Activated naive CD8-positive, alpha-beta T cell treated with anti-CD3 and anti-CD28 coated beads, Interleukin-2, amount 10 ng/mL, durations not matched to agents 7 days and 5 days (primary cell): ENCODE measurements at regions not wholly inside any gene's neighbourhood (a gene's known extent, or its start where the extent isn't known, plus 50 kb on each side); places are given as distances from the start of the nearest gene placed in this dataset.

Source experiments
- ATAC-seq: fragments of 150-1000 bp; cut with Tn5 transposase; one replicate; pipeline ENCODE4 v1.10.0; 2021; ENCODE audit warnings: low read depth, moderate library complexity
- POLR2A ChIA-PET: fragments of 350-600 bp; sonication (Branson Sonifier 250); formaldehyde crosslinking; loops from one replicate; lab custom pipeline; 2021; ENCODE audit warnings: antibody characterized with exemption; lab: Charles Lee
- DNase-seq: peaks from one replicate; pipeline ENCODE4 v3.0.0; 2021
- H3K27ac Mint-ChIP-seq: one replicate; pipeline ENCODE4 v1.8.0; 2022; ENCODE audit warnings: mild to moderate bottlenecking, mixed read lengths
- H3K27me3 Mint-ChIP-seq: one replicate; pipeline ENCODE4 v1.8.0; 2022; ENCODE audit warnings: mild to moderate bottlenecking, moderate library complexity, mixed read lengths
- H3K36me3 Mint-ChIP-seq: one replicate; pipeline ENCODE4 v1.8.0; 2021; ENCODE audit warnings: mild to moderate bottlenecking, mixed read lengths
- H3K4me1 Mint-ChIP-seq: one replicate; pipeline ENCODE4 v1.8.0; 2021; ENCODE audit warnings: mixed read lengths
- H3K4me3 Mint-ChIP-seq: one replicate; pipeline ENCODE4 v1.8.0; 2022; ENCODE audit warnings: mild to moderate bottlenecking, moderate library complexity, mixed read lengths
- H3K9me3 Mint-ChIP-seq: one replicate; pipeline ENCODE4 v1.8.0; 2021; ENCODE audit warnings: mixed read lengths

DNA sequence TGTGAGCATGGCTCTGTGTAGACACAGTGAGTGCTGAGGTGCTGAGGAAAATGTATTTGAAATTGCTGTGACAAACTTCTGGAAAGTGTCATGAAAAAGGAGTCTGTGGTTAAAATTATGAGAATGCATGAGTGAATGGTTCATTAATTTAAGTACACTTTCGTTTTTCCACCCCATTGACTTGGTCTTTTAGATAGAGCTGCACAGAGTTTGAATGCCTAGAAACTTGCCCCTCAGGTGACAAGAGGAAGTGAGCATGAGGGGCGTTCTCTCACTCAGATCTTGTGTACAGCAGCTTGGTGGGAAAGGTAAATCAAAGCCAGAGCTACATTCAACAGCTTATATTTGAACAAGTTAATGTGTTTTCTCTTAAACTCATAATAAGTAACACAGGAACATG lies 296.8 kb downstream of the WDR72 start:
- no peaks in the 10 kb centered on the region for H3K4me1 Mint-ChIP-seq
- no peak overlapping the region for H3K4me3 Mint-ChIP-seq
- peaks cover 8% of the 10 kb centered on the region for H3K9me3 Mint-ChIP-seq
- H3K27ac Mint-ChIP-seq: no peak overlapping the region
- no peaks in the 10 kb centered on the region for H3K27me3 Mint-ChIP-seq
- H3K36me3 Mint-ChIP-seq: no peaks in the 10 kb centered on the region
- POLR2A ChIA-PET: no interaction called here
- no peak for DNase-seq
- no peak for ATAC-seq

DNA sequence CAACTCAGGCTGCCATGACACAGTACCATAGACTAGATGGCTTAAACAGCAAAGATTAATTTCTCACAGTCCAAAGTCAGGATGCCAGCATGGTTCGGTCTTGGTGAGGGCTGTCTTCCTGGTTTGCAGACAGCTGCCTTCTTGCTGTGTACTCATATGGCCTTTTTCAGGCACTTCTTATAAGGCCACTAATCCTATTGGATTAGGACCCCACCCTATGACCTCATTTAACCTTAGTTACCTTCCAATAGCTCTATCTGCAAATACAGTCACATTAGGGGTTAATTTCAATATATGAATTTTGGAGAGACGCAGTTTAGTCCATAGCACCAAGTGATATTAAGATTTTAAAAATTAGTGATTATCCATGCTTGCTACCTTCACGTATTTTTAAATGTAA lies 297.8 kb downstream of the WDR72 start:
- Mint-ChIP-seq H3K9me3 (peaks cover 8% of the 10 kb centered on the region), H3K27ac (no peak overlapping the region), H3K4me1 (no peaks in the 10 kb centered on the region), H3K27me3 (no peaks in the 10 kb centered on the region), H3K36me3 (no peaks in the 10 kb centered on the region), H3K4me3 (no peak overlapping the region)
- POLR2A ChIA-PET: no interaction called here
- DNase-seq: no peak
- no peak for ATAC-seq

DNA sequence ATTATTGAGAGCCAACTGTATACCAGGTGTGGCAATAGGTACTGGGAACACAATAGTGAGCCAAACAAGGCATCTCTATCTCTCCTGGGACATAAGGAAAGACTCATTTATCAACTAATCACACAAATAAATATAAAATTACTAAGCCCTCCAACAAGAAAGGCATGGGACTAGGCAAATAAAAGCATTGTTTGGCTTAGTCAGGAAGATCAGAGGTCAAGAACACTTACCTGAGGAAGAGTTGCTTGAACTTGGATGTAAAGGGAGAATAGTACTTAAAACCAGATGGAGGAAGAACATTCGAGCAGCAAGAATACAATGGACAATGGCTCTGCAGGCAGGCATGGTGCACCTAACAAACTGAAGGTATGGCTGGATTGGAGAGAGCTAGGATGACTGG lies 300.7 kb downstream of the WDR72 start:
- no peak overlapping the region for H3K27ac Mint-ChIP-seq
- ATAC-seq (no peak), DNase-seq (no peak)
- peaks cover 8% of the 10 kb centered on the region for H3K9me3 Mint-ChIP-seq
- POLR2A ChIA-PET: no interaction called here
- H3K4me3 Mint-ChIP-seq: no peak overlapping the region
- H3K4me1 Mint-ChIP-seq: no peaks in the 10 kb centered on the region
- H3K27me3 Mint-ChIP-seq: no peaks in the 10 kb centered on the region
- no peaks in the 10 kb centered on the region for H3K36me3 Mint-ChIP-seq

GRCh38 chr15:53457479-53457878 lies 302.0 kb downstream of the WDR72 start:
- no peak overlapping the region for H3K27ac Mint-ChIP-seq
- POLR2A ChIA-PET: no interaction called here
- H3K4me1 Mint-ChIP-seq: no peaks in the 10 kb centered on the region
- H3K4me3 Mint-ChIP-seq: no peak overlapping the region
- H3K27me3 Mint-ChIP-seq: no peaks in the 10 kb centered on the region
- DNase-seq (no peak), ATAC-seq (no peak)
- H3K36me3 Mint-ChIP-seq: no peaks in the 10 kb centered on the region
- H3K9me3 Mint-ChIP-seq: peaks cover 8% of the 10 kb centered on the region

GRCh38 chr15:53454843-53455721 lies 304.4 kb downstream of the WDR72 start:
- Mint-ChIP-seq H3K27me3 (no peaks in the 10 kb centered on the region), H3K9me3 (peaks cover 6% of the 10 kb centered on the region), H3K4me1 (no peaks in the 10 kb centered on the region), H3K4me3 (no peak overlapping the region), H3K27ac (no peak overlapping the region), H3K36me3 (no peaks in the 10 kb centered on the region)
- POLR2A ChIA-PET: no interaction called here
- no peak for DNase-seq
- no peak for ATAC-seq

- POLR2A ChIA-PET: no interaction called here
- H3K4me3 Mint-ChIP-seq: no peak overlapping the region
- DNase-seq (no peak), ATAC-seq (no peak)
- H3K4me1 Mint-ChIP-seq: no peaks in the 10 kb centered on the region
- H3K36me3 Mint-ChIP-seq: no peaks in the 10 kb centered on the region
- H3K27me3 Mint-ChIP-seq: no peaks in the 10 kb centered on the region
- H3K27ac Mint-ChIP-seq: no peak overlapping the region
- H3K9me3 Mint-ChIP-seq: peaks cover 6% of the 10 kb centered on the region
Observed at GRCh38 chr15:53454535-53454842, 305.0 kb downstream of the WDR72 start.

DNA sequence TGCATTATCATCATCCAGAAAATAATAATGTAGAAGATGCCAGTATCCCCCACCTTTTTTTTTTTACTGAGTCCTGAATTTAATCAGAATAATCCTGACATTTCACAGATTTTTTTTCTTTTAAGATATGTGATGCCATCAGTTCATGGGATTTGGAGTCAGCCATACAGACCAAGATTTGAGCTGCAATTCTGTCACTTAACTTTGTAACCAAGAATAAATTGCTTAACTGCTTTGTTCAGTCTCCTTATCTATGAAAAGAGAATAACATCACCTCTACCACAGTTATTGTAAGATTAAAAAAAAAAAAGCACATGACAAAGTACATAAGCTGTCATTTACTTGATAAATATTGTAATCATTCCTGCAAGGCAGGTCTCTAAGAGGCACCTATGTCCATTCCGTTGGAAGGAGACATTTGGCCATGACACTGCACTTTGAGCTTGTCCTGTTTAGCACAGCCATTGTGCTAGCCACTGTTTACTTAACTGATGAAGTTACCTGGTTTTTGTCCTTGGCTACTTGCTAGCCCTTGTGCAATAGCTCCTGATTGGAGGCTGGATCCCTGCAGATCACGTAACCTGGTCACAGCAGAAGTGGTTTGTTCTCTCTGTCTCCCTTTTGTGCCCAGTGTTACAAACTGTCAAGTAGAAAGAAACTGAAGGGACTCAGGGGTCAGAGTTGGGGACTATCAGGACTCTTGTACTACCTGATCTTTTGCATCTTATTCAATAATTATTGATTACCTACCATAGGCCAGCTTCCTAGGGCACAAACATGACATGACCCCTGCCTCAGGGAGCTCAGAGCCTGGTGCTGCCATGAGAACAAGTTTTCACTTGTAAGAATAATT lies 306.0 kb downstream of the WDR72 start:
- Mint-ChIP-seq H3K36me3 (no peaks in the 10 kb centered on the region), H3K27me3 (no peaks in the 10 kb centered on the region), H3K4me3 (no peak overlapping the region), H3K9me3 (peaks cover 3% of the 10 kb centered on the region), H3K27ac (no peak overlapping the region), H3K4me1 (no peaks in the 10 kb centered on the region)
- ATAC-seq (no peak), DNase-seq (no peak)
- POLR2A ChIA-PET: no interaction called here

DNA sequence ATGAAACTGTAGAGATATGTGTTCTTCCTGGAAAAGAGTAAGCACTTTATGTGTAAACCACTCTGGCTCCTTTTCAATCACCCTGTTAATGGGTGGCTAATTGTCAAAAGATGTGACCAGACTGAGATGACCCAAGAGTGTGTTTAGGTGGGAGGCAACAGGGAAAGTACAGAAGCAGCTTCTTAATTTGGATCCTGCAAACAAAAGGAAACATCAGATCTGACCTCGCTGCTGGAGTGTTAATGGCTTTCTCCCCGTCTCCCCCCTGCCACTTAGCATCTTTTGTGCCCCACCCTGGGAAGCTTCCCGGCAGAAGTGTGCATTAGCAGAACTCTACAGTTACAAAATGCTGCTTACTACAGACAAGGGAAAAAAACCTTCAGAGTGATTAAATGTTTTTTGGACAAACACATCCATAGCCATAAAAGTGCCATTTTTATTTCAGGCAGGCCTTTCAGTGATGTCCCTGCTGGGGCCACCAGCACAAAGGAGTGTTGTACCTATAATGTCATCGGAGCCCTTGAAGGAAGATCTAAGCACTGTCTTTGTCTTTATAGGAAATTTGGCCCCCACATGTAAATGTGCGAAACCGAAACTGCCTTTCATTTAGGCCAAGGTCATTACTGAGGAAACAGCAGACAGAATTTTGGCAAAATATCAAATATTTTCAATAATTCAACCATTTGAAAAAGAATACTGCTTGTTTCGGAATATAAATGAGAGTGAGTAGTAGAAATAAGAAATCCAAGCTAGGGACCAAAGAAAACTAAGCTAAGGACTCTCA lies 311.0 kb downstream of the WDR72 start:
- peaks cover 1% of the 10 kb centered on the region for H3K4me1 Mint-ChIP-seq
- POLR2A ChIA-PET: no interaction called here
- H3K4me3 Mint-ChIP-seq: no peak overlapping the region
- no peak for DNase-seq
- no peaks in the 10 kb centered on the region for H3K9me3 Mint-ChIP-seq
- H3K27me3 Mint-ChIP-seq: no peaks in the 10 kb centered on the region
- ATAC-seq: no peak
- H3K36me3 Mint-ChIP-seq: no peaks in the 10 kb centered on the region
- no peak overlapping the region for H3K27ac Mint-ChIP-seq

DNA sequence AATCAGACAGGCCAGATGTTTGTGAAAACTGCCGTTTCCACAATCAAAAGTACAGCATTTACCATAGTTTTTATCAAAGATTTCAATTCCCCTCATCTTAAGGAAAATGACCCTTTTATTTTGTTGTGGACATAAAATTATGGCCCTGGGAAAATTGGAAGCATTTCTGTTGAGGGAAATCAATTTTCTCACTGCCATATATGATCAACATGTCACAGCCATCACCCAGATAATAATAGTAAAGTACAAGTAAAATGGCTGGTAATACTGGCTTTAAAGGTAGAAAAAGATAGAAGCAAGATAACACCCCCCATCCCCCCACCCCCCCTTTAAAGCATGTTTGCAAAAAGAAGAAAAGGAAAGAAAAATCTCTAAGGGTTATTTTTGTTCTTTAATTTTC lies 311.7 kb downstream of the WDR72 start:
- ATAC-seq: no peak
- Mint-ChIP-seq H3K36me3 (no peaks in the 10 kb centered on the region), H3K4me3 (no peak overlapping the region), H3K27me3 (no peaks in the 10 kb centered on the region), H3K9me3 (no peaks in the 10 kb centered on the region), H3K4me1 (peaks cover 1% of the 10 kb centered on the region), H3K27ac (no peak overlapping the region)
- DNase-seq: no peak
- POLR2A ChIA-PET: no interaction called here

DNA sequence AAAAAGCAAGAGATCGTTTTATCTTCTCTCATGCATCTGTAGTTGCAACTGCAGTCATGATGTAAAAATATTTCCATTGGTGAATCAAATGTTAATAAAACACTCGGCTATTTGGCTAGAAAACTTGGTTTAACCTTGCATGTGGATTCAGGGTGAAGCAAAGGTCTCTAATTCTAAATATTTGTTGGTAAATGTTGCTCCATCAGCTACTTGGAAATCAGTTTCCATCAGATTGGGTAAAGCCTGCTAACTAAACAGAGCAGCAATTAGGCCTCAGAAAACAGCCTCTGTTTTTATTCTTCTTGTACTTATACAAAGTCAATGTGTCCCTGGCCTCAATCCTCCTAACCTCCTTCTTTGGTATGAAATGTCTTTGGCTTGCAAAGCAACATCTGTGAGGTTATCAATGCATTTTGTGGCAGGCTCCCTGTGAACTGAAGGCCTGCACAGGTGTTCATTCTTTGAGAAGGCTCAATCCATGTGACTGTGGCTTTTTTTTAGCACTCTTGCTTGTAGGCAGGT lies 312.3 kb downstream of the WDR72 start:
- Mint-ChIP-seq H3K27ac (no peak overlapping the region), H3K9me3 (no peaks in the 10 kb centered on the region), H3K4me1 (peaks cover 1% of the 10 kb centered on the region), H3K4me3 (no peak overlapping the region), H3K36me3 (no peaks in the 10 kb centered on the region), H3K27me3 (no peaks in the 10 kb centered on the region)
- ATAC-seq: no peak
- POLR2A ChIA-PET: no interaction called here
- no peak for DNase-seq

DNA sequence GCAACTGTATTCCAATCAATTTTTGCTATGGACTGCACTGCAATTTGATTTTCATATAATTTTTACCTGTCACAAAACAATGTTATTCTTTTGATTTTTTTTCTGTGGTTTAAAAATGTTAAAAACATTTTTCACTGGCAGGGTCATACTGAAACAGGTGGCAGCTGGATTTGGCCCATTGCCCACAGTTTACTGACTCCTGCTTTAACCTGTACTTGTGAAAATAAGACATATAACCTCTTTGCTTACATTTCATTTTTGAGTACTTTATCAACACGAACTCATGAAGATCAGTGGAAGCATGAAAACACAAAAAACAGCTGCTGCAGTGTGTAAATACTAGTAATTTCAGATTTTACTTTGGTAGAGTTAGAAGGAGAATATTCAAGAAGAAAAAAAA lies 313.1 kb downstream of the WDR72 start:
- ATAC-seq: no peak
- no peaks in the 10 kb centered on the region for H3K27me3 Mint-ChIP-seq
- POLR2A ChIA-PET: no interaction called here
- no peaks in the 10 kb centered on the region for H3K36me3 Mint-ChIP-seq
- no peak overlapping the region for H3K27ac Mint-ChIP-seq
- DNase-seq: no peak
- no peak overlapping the region for H3K4me3 Mint-ChIP-seq
- H3K4me1 Mint-ChIP-seq: peaks cover 1% of the 10 kb centered on the region
- H3K9me3 Mint-ChIP-seq: no peaks in the 10 kb centered on the region

DNA sequence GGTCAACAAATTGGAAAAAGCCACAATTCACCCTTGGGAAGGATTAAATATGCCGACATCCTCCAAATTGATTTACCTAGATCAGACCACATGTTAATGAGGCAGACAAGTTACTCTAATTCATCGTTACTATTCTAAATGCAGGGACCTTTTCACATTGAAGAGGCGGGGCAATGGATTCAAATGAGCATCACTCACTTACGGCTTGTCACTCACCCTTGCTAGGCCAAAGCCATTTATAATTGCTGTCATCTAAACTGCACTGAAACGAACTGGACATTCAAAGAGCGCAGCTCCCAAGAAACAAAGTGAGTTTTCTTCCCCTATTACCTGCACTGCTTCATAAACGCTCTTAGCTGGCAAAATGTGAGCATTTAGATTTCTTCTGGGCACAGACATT lies 313.9 kb downstream of the WDR72 start:
- DNase-seq (no peak), ATAC-seq (no peak)
- Mint-ChIP-seq H3K36me3 (no peaks in the 10 kb centered on the region), H3K27ac (no peak overlapping the region), H3K4me3 (no peak overlapping the region), H3K9me3 (no peaks in the 10 kb centered on the region), H3K27me3 (no peaks in the 10 kb centered on the region), H3K4me1 (peaks cover 1% of the 10 kb centered on the region)
- POLR2A ChIA-PET: no interaction called here

- no peak for ATAC-seq
- POLR2A ChIA-PET: no interaction called here
- H3K4me3 Mint-ChIP-seq: no peak overlapping the region
- no peaks in the 10 kb centered on the region for H3K4me1 Mint-ChIP-seq
- H3K27ac Mint-ChIP-seq: no peak overlapping the region
- H3K36me3 Mint-ChIP-seq: no peaks in the 10 kb centered on the region
- no peaks in the 10 kb centered on the region for H3K9me3 Mint-ChIP-seq
- no peaks in the 10 kb centered on the region for H3K27me3 Mint-ChIP-seq
- DNase-seq: no peak
Observed at GRCh38 chr15:53437985-53438841, 321.2 kb downstream of the WDR72 start.
